MCF 10A (cell line): ENCODE measurements at regions not wholly inside any gene's neighbourhood (a gene's known extent, or its start where the extent isn't known, plus 50 kb on each side); places are given as distances from the start of the nearest gene placed in this dataset.

Experiments
- BruUV-seq: library from RNA; stranded (reverse); fragments of 400-500 nt; replicated peaks from 2 replicates; lab custom pipeline; 2021; lab: Mats Ljungman, UMichigan
- CTCF ChIA-PET: fragments of 300-600 bp; sonication (Branson Sonifier 250); formaldehyde crosslinking; extraction: SDS; loops from one replicate; lab custom pipeline; 2021; ENCODE audit warnings: antibody characterized with exemption, inconsistent platforms; lab: Yijun Ruan, JAX
- POLR2A ChIA-PET: fragments of 300-600, 350-650 bp; sonication (Branson Sonifier 250); formaldehyde crosslinking; extraction: SDS; loops from one replicate; lab custom pipeline; 2020; ENCODE audit warnings: antibody characterized with exemption, inconsistent platforms; lab: Yijun Ruan, JAX
- DNase-seq: peaks from one replicate; pipeline ENCODE4 v3.0.0-alpha.2; 2018; ENCODE audit not compliant: unreplicated experiment
- H3K27ac Mint-ChIP-seq: one replicate; pipeline ENCODE4 v1.8.0; 2022; ENCODE audit warnings: mild to moderate bottlenecking, low read depth, mixed read lengths; ENCODE audit not compliant: unreplicated experiment
- H3K27me3 Mint-ChIP-seq: one replicate; pipeline ENCODE4 v1.8.0; 2022; ENCODE audit warnings: mixed read lengths; ENCODE audit not compliant: insufficient read depth, unreplicated experiment
- H3K36me3 Mint-ChIP-seq: one replicate; pipeline ENCODE4 v1.8.0; 2022; ENCODE audit warnings: mild to moderate bottlenecking, moderate library complexity, mixed read lengths; ENCODE audit not compliant: insufficient read depth, unreplicated experiment
- H3K4me1 Mint-ChIP-seq: one replicate; pipeline ENCODE4 v1.8.0; 2022; ENCODE audit warnings: mixed read lengths; ENCODE audit not compliant: insufficient read depth, unreplicated experiment
- H3K4me3 Mint-ChIP-seq: one replicate; pipeline ENCODE4 v1.8.0; 2022; ENCODE audit warnings: mild to moderate bottlenecking, moderate library complexity, mixed read lengths; ENCODE audit not compliant: unreplicated experiment
- H3K9me3 Mint-ChIP-seq: one replicate; pipeline ENCODE4 v1.8.0; 2022; ENCODE audit warnings: mixed read lengths; ENCODE audit not compliant: unreplicated experiment
- CTCF ChIP-seq: fragments of 200-600 bp; IDR thresholded peaks from one replicate; pipeline ENCODE4 v1.8.0; 2022; ENCODE audit warnings: antibody characterized with exemption, mild to moderate bottlenecking; ENCODE audit not compliant: unreplicated experiment
- intact Hi-C: fragments of 100-400 bp; cut with micrococcal nuclease; formaldehyde crosslinking; loops from 2 replicates; pipeline ENCODE4 v1.14.1; 2022

DNA sequence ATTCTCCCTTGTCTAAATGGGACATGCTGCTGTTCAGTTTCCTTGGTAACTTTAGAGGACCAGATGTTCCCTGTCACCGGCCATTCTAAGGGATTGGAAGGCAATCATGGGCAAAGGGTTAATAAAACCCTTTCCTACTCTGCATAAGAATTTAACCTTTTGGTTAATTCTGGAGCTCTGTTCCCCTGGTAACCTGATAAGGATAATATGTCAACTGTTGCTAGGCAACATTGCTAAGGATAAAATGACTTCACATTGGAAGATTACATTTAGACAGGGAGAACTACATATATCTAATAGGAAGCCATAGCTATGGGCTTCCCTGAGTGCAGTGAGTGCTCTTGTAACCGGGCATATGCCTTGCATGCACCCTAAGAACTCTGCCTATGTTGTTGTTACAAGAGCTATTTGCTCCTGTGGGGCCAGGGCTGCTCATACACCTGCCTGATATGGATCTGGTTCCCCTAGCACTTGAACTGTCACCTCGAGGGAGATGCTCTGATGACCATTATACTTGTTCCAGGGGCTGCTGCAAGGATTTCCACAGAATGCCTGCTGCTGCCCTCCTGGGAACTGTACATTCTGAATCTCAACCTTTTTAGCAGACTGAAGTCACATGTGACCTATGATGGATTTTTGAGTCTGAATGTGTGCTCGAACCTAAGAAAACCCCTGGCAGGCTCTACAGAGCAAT lies 326.3 kb upstream of the PDZRN3 start:
- Mint-ChIP-seq H3K27me3 (no peaks in the 10 kb centered on the region), H3K4me1 (no peaks in the 10 kb centered on the region), H3K27ac (no peak overlapping the region), H3K36me3 (no peaks in the 10 kb centered on the region), H3K4me3 (no peak overlapping the region), H3K9me3 (no peaks in the 10 kb centered on the region)
- no peak for DNase-seq
- ChIA-PET POLR2A (interaction anchor here (0.7 kb wide), 1 partner anchor 264 kb away, joined by 3 read pairs; no protein-coding TSS in a partner anchor), CTCF (no interaction called here)
- BruUV-seq: no TSS peak
- TF ChIP-seq CTCF: no peak
- intact Hi-C loops: no loop called here

DNA sequence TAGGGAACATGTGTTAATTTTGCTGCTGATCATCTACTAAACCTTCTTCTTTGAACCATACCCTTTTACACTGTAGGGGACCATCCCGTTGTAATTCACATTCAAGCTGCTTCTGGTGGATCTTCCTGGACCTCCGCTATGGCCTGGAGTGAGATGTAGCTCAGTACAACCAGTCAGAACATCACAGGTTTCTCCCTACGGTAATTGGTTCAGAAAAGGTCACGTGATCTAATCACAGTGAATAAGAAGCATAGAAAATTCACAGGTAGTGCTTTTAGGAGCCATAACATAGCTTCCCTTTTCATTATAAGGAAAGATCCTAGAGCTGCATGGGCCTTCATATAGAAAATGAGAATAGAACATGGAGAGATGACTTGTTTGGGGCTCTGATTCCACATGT lies 320.8 kb upstream of the PDZRN3 start:
- no peaks in the 10 kb centered on the region for H3K4me1 Mint-ChIP-seq
- no peaks in the 10 kb centered on the region for H3K36me3 Mint-ChIP-seq
- DNase-seq: no peak
- H3K27ac Mint-ChIP-seq: no peak overlapping the region
- CTCF ChIA-PET: interaction anchor here (0.5 kb wide), 1 partner anchor 1327 kb away, joined by 4 read pairs; no protein-coding TSS in a partner anchor
- TF ChIP-seq CTCF: no peak
- H3K9me3 Mint-ChIP-seq: no peaks in the 10 kb centered on the region
- no peak overlapping the region for H3K4me3 Mint-ChIP-seq
- no peaks in the 10 kb centered on the region for H3K27me3 Mint-ChIP-seq
- POLR2A ChIA-PET: no interaction called here
- no TSS peak for BruUV-seq
- intact Hi-C loops: no loop called here

GRCh38 chr3:73939985-73940384 lies 315.2 kb upstream of the PDZRN3 start:
- TF ChIP-seq CTCF: no peak
- Mint-ChIP-seq H3K9me3 (peaks cover 10% of the 10 kb centered on the region), H3K4me1 (no peaks in the 10 kb centered on the region), H3K27me3 (no peaks in the 10 kb centered on the region), H3K36me3 (no peaks in the 10 kb centered on the region), H3K4me3 (no peak overlapping the region), H3K27ac (no peak overlapping the region)
- ChIA-PET POLR2A (no interaction called here), CTCF (no interaction called here)
- BruUV-seq: no TSS peak
- intact Hi-C loops: no loop called here
- no peak for DNase-seq

GRCh38 chr3:73933585-73933984 lies 308.8 kb upstream of the PDZRN3 start:
- Mint-ChIP-seq H3K4me3 (no peak overlapping the region), H3K27me3 (no peaks in the 10 kb centered on the region), H3K9me3 (no peaks in the 10 kb centered on the region), H3K4me1 (no peaks in the 10 kb centered on the region), H3K27ac (no peak overlapping the region), H3K36me3 (peaks cover 6% of the 10 kb centered on the region)
- no peak for DNase-seq
- BruUV-seq: no TSS peak
- TF ChIP-seq CTCF: no peak
- intact Hi-C loops: no loop called here
- ChIA-PET CTCF (no interaction called here), POLR2A (no interaction called here)
